Stimulated activated CD8-positive, alpha-beta memory T cell treated with anti-CD3 and anti-CD28 coated beads, Interleukin-15, amount 100 ng/mL, for 4 hours (primary cell): ENCODE measurements at regions not wholly inside any gene's neighbourhood (a gene's known extent, or its start where the extent isn't known, plus 50 kb on each side); places are given as distances from the start of the nearest gene placed in this dataset.
"Not testable (repeated sequence)": the region's sequence is repeated elsewhere in the genome, so short reads cannot be mapped to it uniquely, and the experiment has no call there.

ENCODE experiments used
- DNase-seq, 2 donors: peaks; one replicate each; pipeline ENCODE4 v3.0.0-alpha.2; 2020; ENCODE audit warnings: low read depth in 2 of 2

DNA sequence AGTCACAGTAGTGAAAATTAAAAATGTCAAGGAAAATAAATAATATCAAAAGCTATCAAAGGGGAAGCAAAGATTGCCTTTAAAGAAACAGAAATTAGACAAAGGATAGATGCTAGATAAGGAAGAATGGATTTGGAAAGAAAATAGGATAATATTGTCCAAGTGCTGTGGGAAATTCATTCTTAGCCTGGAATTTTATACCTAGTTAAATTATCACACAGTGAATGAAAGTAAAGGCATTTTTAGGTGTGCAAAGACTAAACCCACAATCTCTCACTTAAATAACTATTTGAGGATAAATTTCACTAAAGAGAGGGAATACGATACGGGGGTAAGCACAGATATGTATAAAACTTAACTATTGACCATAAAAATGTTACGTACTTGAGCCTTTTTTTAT, 511.1 kb downstream of the TMEM135 start:
- DNase-seq: no peak

DNA sequence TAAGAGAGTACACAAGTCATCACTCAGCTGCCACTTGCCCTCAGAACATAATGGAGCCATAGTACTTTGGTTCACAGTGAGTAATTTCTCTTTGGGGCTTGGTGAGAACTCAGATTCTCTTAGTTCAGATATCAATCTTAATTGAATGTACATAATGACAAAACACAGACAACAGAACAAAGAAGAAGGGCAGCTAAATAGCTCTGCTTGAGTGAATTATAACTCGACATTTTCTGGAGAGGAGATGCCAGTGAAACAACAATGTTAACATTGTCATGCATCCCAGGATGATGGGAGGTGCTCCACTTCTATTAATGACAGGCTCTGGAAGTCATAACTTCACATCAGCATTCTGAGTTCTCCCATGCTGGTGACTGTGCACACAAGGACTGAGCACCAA, 508.1 kb downstream of the TMEM135 start:
- no peak for DNase-seq

DNA sequence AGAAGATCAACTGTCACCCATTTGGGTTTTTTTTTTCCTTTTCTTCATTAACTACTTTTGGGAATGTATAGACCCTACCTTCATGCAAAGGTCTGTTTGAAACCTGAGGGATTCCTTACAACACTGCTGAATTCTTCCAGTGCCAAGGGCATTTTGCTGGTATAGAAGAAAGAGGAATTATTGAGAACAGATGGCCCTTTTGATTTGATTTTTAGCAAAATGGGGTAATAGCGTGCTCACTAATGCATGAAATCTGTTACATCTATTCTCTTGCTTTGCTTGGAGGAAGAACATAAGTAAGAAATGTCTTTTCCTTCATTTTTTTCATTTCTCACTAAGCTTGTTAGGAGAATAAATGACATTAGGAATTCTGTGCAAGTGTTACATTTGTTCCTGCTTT, 501.9 kb downstream of the TMEM135 start:
- no peak for DNase-seq

DNA sequence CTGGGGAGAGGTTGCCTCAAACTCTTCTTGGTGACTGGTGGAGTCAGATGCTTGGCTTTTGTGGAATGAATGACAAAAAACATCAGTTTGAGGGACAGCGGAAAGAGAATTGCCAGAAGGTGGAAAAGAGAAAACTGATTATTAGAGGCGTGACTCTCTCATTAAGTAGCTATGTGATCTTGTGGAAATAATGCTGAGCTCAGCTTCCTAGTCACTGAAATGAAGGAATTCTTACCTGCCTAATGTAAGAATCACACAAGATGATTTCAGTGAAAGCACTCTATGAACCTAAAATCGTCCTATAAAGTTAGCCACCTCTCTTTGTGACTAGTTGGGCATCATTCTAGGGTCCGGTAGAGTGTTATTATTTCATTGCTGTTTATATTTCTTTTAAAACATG, 498.8 kb downstream of the TMEM135 start:
- no peak for DNase-seq

DNA sequence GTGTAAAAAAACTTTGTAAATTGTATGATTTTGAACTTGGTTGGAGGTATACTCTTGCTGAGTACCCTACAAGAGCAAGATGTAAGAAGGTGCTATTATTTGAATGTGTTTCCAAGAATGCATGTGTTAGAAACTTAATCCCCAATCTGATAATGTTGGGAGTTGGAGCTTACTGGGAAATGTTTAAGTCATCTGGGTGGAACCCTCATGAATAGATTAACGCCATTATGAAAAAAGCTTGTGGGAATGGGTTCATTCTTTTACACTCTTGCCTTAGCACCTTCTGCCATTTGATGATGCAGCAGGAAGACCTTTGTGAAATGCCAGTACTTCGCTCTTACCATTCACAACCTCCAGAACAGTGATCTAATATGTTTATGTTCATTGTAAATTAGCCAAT, 498.3 kb downstream of the TMEM135 start:
- no peak for DNase-seq

DNA sequence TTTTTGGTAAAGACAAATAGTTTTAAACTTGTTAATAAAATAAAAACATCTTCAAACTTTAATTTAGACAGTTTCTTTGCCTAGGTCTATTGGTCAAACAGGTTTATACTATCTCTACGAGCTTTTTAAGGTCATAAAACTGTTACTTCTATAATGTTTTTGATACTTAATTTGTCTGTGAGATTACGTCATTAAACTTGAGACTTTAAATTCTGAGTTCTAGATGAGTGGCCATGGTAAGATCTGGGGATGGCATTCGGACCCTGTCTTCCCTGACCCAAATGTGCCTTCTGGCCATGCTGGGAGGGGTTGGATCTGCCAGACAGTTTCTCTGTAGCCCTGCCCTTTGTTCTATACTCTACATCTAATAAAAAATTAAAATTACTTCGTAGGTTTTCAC, 497.8 kb downstream of the TMEM135 start:
- DNase-seq: no peak

DNA sequence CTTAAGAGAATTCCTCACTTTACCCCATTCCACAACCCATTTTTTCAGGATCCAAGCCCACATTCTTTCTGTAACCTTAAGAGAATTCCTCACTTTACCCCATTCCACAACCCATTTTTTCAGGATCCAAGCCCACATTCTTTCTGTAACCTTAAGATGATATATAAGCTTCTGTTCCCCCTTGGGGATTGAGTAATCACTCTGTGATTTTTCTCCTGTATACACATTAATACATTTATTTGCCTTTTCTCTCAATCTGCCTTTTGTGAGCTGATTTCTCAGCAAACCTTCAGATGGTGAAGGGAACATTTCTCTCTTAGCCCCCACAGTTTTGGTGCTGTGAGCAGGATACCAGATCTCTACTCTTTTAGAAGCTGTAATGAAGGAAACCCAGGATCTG, 494.1 kb downstream of the TMEM135 start:
- not testable (repeated sequence) for DNase-seq

DNA sequence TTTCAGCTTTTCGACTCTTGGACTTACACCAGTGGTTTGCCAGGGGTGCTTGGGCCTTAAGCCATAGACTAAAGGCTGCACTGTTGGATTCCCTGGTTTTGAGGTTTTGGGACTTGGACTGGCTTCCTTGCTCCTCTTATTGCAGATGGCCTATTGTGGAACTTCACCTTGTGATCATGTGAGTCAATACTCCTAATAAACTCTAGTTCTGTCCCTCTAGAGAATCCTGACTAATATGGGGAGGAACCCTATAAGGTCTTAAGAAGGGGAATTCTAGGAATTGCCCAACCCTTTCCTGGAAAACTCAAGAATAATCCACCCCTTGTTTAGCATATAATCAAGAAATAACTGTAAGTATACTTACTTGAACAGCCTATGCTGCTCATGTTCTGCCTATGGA, 491.8 kb downstream of the TMEM135 start:
- no peak for DNase-seq

DNA sequence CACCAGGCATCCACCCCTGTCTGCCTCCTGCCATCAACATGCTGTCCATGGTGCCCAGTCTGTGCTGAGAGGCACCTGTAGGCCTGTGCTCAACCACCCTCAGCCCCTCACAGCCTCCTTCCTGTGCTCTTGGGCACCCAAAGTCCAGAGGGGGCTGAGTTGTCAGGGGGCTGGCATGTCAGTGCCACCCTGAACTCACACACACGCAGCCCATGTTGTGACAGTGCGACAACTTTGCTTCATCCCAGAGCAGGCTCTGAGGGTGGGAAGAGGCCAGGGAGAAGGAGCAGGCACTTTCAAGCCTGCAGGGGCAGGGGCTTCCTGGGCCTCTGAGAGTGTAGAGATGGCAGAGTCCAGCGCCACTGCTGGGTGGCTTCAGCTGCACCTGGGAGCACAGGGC, 491.0 kb downstream of the TMEM135 start:
- no peak for DNase-seq

DNA sequence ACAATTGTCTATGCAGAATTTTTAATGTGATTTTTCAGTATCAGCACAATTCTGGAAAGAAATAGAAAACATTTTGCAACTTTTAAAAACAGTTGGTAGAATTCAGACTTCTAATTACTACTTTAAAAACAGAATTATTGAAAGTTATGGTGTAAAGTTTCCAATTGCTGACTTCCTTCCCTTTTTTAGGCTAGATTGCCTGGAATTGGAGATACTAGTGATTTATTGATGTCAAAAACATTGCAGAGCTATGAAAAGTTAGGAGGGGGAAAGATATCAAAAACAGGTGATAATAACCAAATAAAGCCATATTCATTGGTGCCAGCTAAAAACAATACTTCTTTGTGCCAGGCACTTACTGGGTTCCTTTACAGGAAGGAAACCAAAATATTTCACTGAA, 485.5 kb downstream of the TMEM135 start:
- DNase-seq: no peak

DNA sequence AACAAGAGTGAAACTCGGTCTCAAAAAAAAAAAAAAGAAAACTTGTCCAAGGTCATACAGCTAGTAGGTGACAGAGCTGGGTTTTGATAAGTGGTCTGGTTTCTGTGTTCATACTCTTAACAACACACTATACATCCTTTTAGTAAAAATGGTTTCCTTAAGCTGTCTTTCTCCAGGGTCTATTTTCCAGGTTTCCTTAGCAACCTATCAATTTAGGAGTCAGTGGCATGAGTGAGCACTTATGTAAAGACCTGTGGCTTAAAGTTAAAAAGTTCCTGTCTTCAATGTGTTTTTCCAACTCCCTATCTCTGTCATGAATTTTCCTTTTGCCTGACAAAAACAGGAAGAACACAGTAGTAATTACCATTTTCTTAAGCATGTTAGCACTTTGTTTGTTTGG, 480.5 kb downstream of the TMEM135 start:
- no peak for DNase-seq

DNA sequence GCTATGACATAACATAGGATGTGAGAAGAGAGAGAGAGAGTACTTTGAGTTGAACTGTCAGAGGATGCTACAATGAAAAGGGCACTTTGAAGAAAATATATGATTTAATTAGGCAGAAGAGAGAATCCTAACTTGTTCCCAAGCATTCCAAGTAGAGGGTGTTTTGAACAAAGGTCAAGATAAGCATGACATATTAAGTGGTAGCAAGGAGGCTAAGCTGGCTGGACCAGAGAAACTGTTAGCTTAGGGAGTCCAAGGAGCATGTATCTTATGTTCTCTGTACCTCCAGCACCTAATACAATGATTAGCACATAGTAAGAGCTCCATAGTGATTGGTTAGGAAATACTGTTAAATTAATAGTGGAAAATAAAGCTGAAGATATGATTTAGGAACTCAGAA, 479.6 kb downstream of the TMEM135 start:
- no peak for DNase-seq

DNA sequence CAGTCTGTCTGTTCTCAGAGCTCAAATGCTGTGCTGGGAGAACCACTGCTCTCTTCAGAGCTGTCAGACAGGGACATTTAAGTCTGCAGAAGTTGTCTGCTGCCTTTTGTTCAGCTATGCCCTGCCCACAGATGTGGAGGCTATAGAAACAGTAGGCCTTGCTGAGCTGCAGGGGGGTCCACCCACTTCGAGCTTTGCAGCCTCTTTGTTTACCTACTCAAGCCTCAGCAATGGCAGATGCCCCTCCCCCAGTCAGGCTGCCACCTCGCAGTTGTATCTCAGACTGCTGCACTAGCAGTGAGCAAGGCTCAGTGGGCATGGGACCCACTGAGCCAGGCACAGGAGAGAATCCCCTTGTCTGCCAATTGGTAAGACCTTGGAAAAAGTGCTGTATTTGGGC, 470.0 kb downstream of the TMEM135 start:
- not testable (repeated sequence) for DNase-seq

DNA sequence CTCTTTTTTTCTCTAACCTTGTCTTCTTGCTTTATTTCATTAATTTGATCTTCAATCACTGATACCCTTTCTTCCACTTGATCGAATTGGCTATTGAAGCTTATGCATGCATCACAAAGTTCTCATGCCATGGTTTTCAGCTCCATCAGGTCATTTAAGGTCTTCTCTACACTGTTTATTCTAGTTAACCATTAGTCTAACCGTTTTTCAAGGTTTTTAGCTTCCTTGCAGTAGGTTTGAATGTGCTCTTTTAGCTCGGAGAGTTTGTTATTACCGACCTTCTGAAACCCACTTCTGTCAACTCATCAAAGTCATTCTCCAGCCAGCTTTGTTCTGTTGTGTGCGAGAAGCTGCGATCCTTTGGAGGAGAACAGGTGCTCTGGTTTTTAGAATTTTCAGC, 469.2 kb downstream of the TMEM135 start:
- not testable (repeated sequence) for DNase-seq

DNA sequence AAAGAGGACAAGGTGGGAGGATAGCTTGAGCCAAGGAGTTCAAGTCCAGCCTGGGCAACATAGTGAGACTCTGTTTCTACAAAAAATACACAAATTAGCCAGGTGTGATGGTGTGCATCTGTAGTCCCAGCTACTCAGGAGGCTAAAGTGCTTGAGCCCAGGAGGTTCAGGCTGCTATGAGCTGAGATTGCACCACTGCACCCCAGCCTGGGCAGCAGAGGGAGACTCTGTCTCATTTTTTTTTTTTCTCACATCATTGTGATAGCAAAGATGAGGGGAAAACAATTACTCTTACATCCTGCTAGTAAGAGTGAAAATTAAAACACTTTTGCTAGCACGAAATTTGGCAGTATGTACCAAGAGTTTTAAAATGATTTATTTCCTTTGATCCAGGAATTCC, 463.7 kb downstream of the TMEM135 start:
- no peak for DNase-seq

DNA sequence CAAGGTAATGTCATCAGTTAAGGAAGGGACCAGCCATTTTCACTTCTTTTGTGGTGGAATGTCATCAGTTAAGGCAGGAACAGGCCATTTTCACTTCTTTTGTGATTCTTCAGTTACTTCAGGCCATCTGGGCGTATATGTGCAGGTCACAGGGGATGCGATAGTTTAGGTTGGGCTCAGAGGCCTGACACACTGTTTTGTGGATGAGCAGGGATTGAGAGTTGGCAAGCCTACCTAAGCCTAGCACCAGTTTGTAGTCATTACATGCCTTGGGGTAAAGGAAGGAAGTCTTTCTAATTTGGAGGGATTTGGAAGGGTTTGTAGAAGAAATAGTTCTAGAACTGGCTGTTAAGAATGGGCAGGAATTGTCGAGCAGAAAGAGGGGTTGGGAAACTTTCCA, 457.2 kb downstream of the TMEM135 start:
- not testable (repeated sequence) for DNase-seq

DNA sequence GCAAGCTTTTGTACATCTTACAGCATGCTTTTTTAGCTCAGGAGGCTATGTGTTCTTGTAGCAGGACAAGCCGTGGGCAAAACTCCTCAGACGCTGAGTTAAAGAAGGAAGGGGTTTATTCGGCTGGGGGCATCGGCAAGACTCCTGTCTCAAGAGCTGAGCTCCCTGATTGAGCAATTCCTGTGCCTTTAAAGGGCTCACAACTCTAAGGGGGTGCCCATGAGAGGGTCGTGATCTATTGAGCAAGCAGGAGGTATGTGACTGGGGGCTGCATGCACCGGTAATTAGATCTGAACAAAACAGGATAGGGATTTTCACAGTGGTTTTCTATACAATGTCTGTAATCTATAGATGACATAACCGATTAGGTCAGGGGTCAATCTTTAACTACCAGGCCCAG, 456.3 kb downstream of the TMEM135 start:
- DNase-seq: not testable (repeated sequence)

DNA sequence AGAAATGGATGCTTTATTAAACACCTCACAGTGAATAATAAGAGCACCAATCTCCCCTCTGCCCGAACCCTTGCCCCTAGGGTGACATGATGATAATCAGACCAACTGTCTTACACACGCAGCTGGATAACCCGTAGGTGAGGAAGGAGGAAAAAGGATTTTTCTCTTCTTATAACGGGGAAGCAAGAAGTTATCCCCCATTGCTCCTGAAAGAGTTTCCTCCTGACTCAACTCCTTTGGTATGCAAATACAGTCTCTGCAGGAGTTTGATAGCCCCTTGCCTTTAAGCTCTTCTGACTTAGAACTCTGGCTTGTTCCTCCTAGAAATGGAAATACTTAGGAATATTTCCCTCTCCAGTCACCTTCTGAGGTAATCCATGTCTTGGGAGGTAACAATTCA, 455.8 kb downstream of the TMEM135 start:
- DNase-seq: no peak

DNA sequence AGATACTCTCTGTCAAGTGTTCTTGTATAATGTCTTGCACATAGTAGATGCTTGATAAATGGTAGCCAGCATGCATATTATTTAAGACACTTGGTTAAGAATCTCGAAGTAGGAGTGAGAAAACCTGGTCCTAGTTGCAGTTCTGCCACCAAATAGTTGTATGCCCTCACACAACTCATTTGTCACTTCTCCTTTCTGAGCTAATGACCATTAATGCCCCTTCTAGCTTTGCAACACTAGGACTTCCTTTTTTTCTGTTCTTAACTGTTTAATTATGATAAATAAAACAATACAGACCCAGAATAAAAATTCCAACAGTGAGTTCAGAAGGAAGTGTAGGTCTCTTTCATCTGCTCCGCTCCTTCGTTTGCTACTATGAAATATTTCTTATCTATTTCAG, 453.6 kb downstream of the TMEM135 start:
- no peak for DNase-seq

DNA sequence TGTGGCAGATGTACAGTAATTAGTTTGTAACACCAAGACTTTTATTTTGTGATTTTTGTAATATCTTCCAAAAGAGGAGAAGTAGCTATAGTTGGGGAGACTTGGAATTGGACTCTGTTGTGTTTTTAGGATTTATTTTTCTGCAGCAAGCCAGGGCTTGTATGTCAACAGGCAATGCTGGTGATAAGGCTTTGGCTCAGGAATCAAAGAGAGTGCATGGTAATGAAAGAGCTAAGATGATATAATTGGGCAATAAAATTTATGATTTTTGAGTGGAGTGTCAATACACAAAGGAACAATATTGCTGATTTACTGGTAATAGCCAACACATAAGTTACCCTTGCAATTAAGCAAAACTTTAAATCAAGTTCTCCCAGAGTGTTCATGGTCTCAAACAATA, 452.9 kb downstream of the TMEM135 start:
- no peak for DNase-seq

DNA sequence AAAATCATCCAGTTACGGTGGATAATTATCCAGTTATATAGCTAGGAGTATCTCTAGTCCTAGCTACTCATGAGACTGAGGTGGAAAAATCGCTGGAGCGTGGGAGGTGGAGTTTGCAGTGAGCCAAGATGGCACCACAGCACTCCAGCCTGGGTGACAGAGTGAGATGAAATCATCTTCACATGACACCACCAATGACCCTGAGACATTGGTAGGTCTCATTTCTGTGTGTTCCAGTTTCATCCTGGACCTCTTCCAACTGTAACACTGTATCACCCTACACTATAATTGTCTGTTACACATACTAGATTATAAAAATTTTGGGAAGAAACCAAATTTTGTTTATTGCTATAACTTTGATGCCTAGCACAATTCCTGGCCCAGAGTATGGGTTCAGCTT, 446.8 kb downstream of the TMEM135 start:
- DNase-seq: no peak

DNA sequence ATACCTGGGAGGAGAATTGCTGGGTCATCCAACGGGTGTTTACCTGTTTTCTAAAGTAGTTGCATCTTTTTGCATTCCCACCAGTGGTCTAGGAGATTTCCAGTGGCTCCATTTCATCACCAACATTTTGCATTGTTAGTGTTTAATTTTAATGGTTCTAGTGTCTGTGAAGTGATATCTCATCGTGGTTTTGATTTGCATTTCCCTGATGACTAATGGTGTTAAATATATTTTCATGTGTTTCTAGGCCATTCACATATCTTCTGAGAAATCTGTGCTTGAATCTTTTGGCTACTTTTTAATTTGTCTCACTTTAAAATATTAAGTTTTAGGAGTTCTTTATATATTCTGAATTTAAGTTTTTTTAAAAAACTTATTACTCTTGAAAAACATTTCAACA, 439.6 kb downstream of the TMEM135 start:
- no peak for DNase-seq

DNA sequence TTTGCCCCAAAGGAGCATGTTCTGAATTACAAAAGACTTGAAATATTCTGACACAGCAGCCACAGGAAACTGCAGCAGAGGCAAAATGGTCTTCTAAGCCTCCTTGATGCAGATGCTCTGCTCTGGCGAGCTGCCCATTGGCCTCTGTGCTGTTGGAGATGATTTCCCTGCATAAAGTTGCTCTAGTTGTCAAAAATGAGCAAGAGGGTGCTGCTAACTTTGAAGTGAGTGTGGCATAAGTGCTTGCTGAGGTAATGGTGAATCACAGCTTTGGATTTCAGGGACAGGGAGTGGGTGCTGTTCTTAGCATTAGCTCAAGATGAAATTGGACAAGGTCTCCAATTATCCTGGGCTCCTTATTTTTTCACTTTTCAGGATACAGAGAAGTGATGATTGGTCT, 435.4 kb downstream of the TMEM135 start:
- no peak for DNase-seq

DNA sequence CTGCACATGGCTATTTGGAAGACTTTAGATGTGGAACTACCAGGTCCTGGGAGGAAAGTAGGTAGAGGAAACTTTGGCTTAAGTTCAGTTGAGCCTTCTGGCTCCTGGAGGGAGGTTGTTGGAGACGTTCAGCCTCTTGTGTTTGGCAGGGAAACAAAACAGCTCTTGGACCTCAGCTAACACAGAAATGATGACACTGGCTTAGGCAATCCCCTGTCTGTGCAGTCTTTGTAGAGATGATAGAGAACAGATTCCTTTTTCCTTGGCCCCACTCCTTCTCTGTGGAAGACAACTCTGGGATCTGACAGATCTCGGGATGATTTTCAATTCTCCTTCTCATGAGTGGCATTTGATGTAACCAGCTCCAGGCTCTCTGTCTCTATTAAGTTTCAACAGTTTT, 428.5 kb downstream of the TMEM135 start:
- no peak for DNase-seq

DNA sequence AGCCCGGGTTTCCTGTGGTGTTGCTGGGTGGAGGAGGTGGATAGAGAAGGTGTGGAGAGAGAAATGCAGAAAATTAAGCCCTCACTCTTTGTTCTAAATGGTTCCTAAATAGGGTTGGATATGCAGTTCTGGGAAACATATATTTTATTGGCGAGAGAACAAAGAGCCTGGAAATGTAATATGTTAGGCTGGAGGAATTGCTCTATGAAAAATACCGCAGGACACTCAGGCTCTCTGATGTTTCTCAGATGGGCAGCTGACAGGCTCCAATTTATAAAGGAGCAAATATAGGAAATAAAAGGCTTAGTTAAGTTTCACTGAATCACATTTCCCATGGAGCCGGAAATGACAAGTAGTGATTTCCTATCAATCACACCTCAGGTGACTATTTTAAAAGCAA, 428.0 kb downstream of the TMEM135 start:
- no peak for DNase-seq
